ENCODE measurements at regions not wholly inside any gene's neighbourhood (a gene's known extent, or its start where the extent isn't known, plus 50 kb on each side); places are given as distances from the start of the nearest gene placed in this dataset.

- Histone ChIP-seq H3K18ac (ENCODE audit: extremely low read depth, low read length) (no peak overlapping the region), H4K8ac (ENCODE audit: extremely low read depth, insufficient read depth, low read length) (no peak overlapping the region), H3K4ac (replicated peaks; ENCODE audit: insufficient read length, low read depth, low read length) (no peak overlapping the region), H3K79me2 (ENCODE audit: control insufficient read depth in 1 of 2, insufficient read depth in 2 of 2, low read length in 2 of 2) (no peaks in the 10 kb centered on the region), H3K4me3 (ENCODE audit: extremely low read depth in 1 of 4, insufficient read depth in 2 of 4, low read depth in 3 of 4, low read length in 4 of 4) (no peak overlapping the region), H2BK20ac (ENCODE audit: low read length) (no peak overlapping the region), H4K91ac (replicated peaks; ENCODE audit: insufficient read length, low read length) (no peak overlapping the region), H2AFZ (ENCODE audit: low read length) (no peak overlapping the region), H3K27me3 (replicated peaks in 1 of 4; ENCODE audit: control insufficient read depth in 3 of 4, extremely low read depth in 1 of 4, insufficient read depth in 3 of 4, low read length in 3 of 4) (no peaks in the 10 kb centered on the region), H3K14ac (ENCODE audit: insufficient read length) (no peak overlapping the region), H3K4me1 (replicated peaks in 1 of 4; ENCODE audit: control insufficient read depth in 3 of 4, insufficient read depth in 4 of 4, low read length in 3 of 4) (no peaks in the 10 kb centered on the region), H4K20me1 (replicated peaks in 1 of 2; ENCODE audit: control insufficient read depth in 1 of 2, insufficient read depth in 2 of 2, low read length in 2 of 2) (no peaks in the 10 kb centered on the region), H2BK5ac (ENCODE audit: low read depth, low read length) (no peak overlapping the region), H3K27ac (ENCODE audit: low read depth, low read length) (no peak overlapping the region), H3K36me3 (ENCODE audit: control insufficient read depth in 2 of 4, insufficient read depth in 4 of 4, low read length in 3 of 4) (no peaks in the 10 kb centered on the region), H2AK5ac (ENCODE audit: low read depth, low read length) (no peak overlapping the region), H3K9ac (replicated peaks in 1 of 4; ENCODE audit: extremely low read depth in 1 of 4, low read depth in 3 of 4, low read length in 3 of 4) (no peak overlapping the region), H2BK120ac (replicated peaks; ENCODE audit: low read depth, low read length) (no peak overlapping the region), H3K4me2 (ENCODE audit: insufficient read depth in 1 of 2, low read depth in 2 of 2, low read length in 2 of 2) (no peak overlapping the region), H2BK15ac (ENCODE audit: low read length) (no peak overlapping the region), H3K23ac (ENCODE audit: insufficient read length) (no peak overlapping the region), H3K9me3 (ENCODE audit: insufficient read depth in 2 of 2, low read depth in 1 of 2, low read length in 1 of 2) (no peaks in the 10 kb centered on the region), H3K56ac (replicated peaks; ENCODE audit: insufficient read length, low read depth, low read length) (no peak overlapping the region), H3K23me2 (ENCODE audit: low read depth, low read length) (peaks cover 2% of the 10 kb centered on the region; the same call in 1 of the 2 replicates), H3K79me1 (ENCODE audit: low read depth, low read length) (no peaks in the 10 kb centered on the region), H4K5ac (ENCODE audit: insufficient read length, low read depth, low read length) (no peak overlapping the region), H2BK12ac (ENCODE audit: low read depth, low read length) (no peak overlapping the region)
- ChIA-PET POLR2A (ENCODE audit: partially characterized antibody) (no interaction called here), CTCF (ENCODE audit: partially characterized antibody) (interaction anchor here (1.3 kb wide), 1 partner anchor 32 kb away, joined by 4 read pairs; no protein-coding TSS in a partner anchor)
- DNase-seq (ENCODE audit: low read depth in 1 of 2, low spot score in 2 of 2) (no peak), FAIRE-seq (no peak)
- WGBS, 2 experiments (ENCODE audit: extremely low coverage in 1 of 2, insufficient coverage in 1 of 2, insufficient read length in 1 of 2, insufficient replicate concordance in 2 of 2, low coverage in 1 of 2, low lambda C conversion rate in 2 of 2, missing lambda C conversion rate in 1 of 2), result 92% methylated on average over 4 of the region's 4 CpGs; no CpG with 5 or more reads in 1 of the 2 experiments
- TF ChIP-seq E2F6 (IDR thresholded peaks at IDR 0.05) (no peak), SUZ12 (IDR thresholded peaks at IDR 0.05; ENCODE audit: low read length) (no peak), RFX5 (IDR thresholded peaks at IDR 0.05; ENCODE audit: borderline replicate concordance, low read depth, low read length) (no peak), BRCA1 (IDR thresholded peaks at IDR 0.05; ENCODE audit: low read depth, low read length) (no peak)
These were observed 1019.0 kb upstream of the TMEM132C start for GRCh38 chr12:127247937-127248336.
